IMR-90 (cell line): ENCODE measurements at regions not wholly inside any gene's neighbourhood (a gene's known extent, or its start where the extent isn't known, plus 50 kb on each side); places are given as distances from the start of the nearest gene placed in this dataset.

ENCODE experiments used
- ATAC-seq: fragments of 200-7000 bp; cut with Tn5 transposase; 2 replicates; pipeline ENCODE4 v1.9.1; 2020; ENCODE audit warnings: low read depth, mild to moderate bottlenecking, moderate library complexity
- BruUV-seq: library from RNA; stranded (reverse); fragments of 400-500 nt; replicated peaks from 2 replicates; lab custom pipeline; 2021; lab: Mats Ljungman, UMichigan
- CTCF ChIA-PET: fragments of 300-600 bp; formaldehyde crosslinking; extraction: SDS; loops from one replicate; lab custom pipeline; 2021; ENCODE audit warnings: antibody characterized with exemption; lab: Yijun Ruan, JAX
- POLR2A ChIA-PET: fragments of 300-600 bp; sonication (Branson Sonifier 250); formaldehyde crosslinking; loops from one replicate; lab custom pipeline; 2022; ENCODE audit warnings: antibody characterized with exemption; ENCODE audit not compliant: unreplicated experiment; lab: Charles Lee
- DNase-seq: peaks from one replicate; pipeline ENCODE4 v3.0.0; 2013
- H2AFZ ChIP-seq: replicated peaks from 2 replicates; pipeline ENCODE3; 2013; ENCODE audit warnings: low read length, mild to moderate bottlenecking; ENCODE audit not compliant: poor library complexity
- H2AK5ac ChIP-seq: 2 replicates; pipeline ENCODE4 v1.6.1; 2013; ENCODE audit warnings: low read depth, low read length, inconsistent platforms
- H2AK9ac ChIP-seq: replicated peaks from 2 replicates; pipeline ENCODE3; 2013; ENCODE audit warnings: mild to moderate bottlenecking, low read depth, low read length, moderate library complexity; ENCODE audit not compliant: poor library complexity
- H2BK120ac ChIP-seq: 2 replicates; pipeline ENCODE4 v1.6.1; 2013; ENCODE audit warnings: low read depth, low read length, inconsistent platforms
- H2BK15ac ChIP-seq: 3 replicates; pipeline ENCODE4 v1.6.1; 2013; ENCODE audit warnings: low read depth, low read length, inconsistent platforms
- H2BK20ac ChIP-seq: 2 replicates; pipeline ENCODE4 v1.6.1; 2013; ENCODE audit warnings: low read depth, mild to moderate bottlenecking, inconsistent platforms, low read length, moderate library complexity
- H2BK5ac ChIP-seq: 2 replicates; pipeline ENCODE4 v1.6.1; 2013; ENCODE audit warnings: mild to moderate bottlenecking, low read depth, low read length, inconsistent platforms; ENCODE audit not compliant: poor library complexity, severe bottlenecking
- H3K14ac ChIP-seq: replicated peaks from 2 replicates; pipeline ENCODE4 v1.6.1; 2013; ENCODE audit warnings: low read depth, low read length, inconsistent platforms
- H3K18ac ChIP-seq: 2 replicates; pipeline ENCODE4 v1.6.1; 2013; ENCODE audit warnings: low read depth, low read length, control low read depth
- H3K23ac ChIP-seq: 2 replicates; pipeline ENCODE4 v1.6.1; 2013; ENCODE audit warnings: low read depth, low read length, inconsistent platforms
- H3K27ac ChIP-seq: 2 replicates; pipeline ENCODE4 v1.5.1; 2013; ENCODE audit warnings: mild to moderate bottlenecking, control low read depth, low read length; ENCODE audit not compliant: insufficient read depth
- H3K27me3 ChIP-seq: 2 replicates; pipeline ENCODE4 v1.6.1; 2013; ENCODE audit warnings: low read length; ENCODE audit not compliant: control insufficient read depth, insufficient read depth
- H3K36me3 ChIP-seq: 2 replicates; pipeline ENCODE4 v1.6.1; 2013; ENCODE audit warnings: low read length, mixed read lengths; ENCODE audit not compliant: control insufficient read depth, insufficient read depth
- H3K4ac ChIP-seq: 2 replicates; pipeline ENCODE4 v1.6.1; 2013; ENCODE audit warnings: low read depth, low read length, inconsistent platforms
- H3K4me1 ChIP-seq: 2 replicates; pipeline ENCODE4 v1.6.1; 2013; ENCODE audit warnings: low read length, mixed read lengths; ENCODE audit not compliant: control insufficient read depth, insufficient read depth
- H3K4me2 ChIP-seq: 2 replicates; pipeline ENCODE4 v1.6.1; 2013; ENCODE audit warnings: low read depth, mild to moderate bottlenecking, control low read depth, low read length, moderate library complexity
- H3K4me3 ChIP-seq: 2 replicates; pipeline ENCODE4 v1.5.1; 2013; ENCODE audit warnings: low read depth, mild to moderate bottlenecking, control low read depth, low read length, moderate library complexity; ENCODE audit not compliant: insufficient read depth
- H3K56ac ChIP-seq: 2 replicates; pipeline ENCODE4 v1.6.1; 2013; ENCODE audit warnings: low read length, inconsistent platforms; ENCODE audit not compliant: insufficient read depth; ENCODE audit errors: extremely low read depth
- H3K79me1 ChIP-seq, 2 experiments: 2 replicates each; pipeline ENCODE4 v1.6.1; 2013; ENCODE audit warnings: low read length in 2 of 2, inconsistent platforms in 1 of 2, low read depth in 1 of 2
- H3K9ac ChIP-seq: 2 replicates; pipeline ENCODE4 v1.6.1; 2013; ENCODE audit warnings: low read depth, low read length, control low read depth
- H3K9me1 ChIP-seq: 2 replicates; pipeline ENCODE4 v1.6.1; 2013; ENCODE audit warnings: low read length, inconsistent platforms; ENCODE audit not compliant: insufficient read depth
- H3K9me3 ChIP-seq: 2 replicates; pipeline ENCODE4 v1.6.1; 2013; ENCODE audit warnings: low read length; ENCODE audit not compliant: control insufficient read depth, insufficient read depth
- H4K20me1 ChIP-seq: 2 replicates; pipeline ENCODE4 v1.6.1; 2013; ENCODE audit warnings: low read length, inconsistent platforms; ENCODE audit not compliant: insufficient read depth
- H4K5ac ChIP-seq: 2 replicates; pipeline ENCODE4 v1.6.1; 2013; ENCODE audit warnings: mild to moderate bottlenecking, low read depth, low read length, control low read depth
- H4K8ac ChIP-seq, 2 experiments: 2 replicates each; pipeline ENCODE4 v1.6.1; 2013; ENCODE audit warnings: low read depth in 2 of 2, low read length in 2 of 2, control low read depth in 1 of 2, inconsistent platforms in 1 of 2
- H4K91ac ChIP-seq: 2 replicates; pipeline ENCODE4 v1.6.1; 2013; ENCODE audit warnings: low read depth, low read length, inconsistent platforms; ENCODE audit not compliant: insufficient read depth
- BHLHE40 ChIP-seq: fragments of 150-350 bp; IDR thresholded peaks from 2 replicates; pipeline ENCODE4 v1.6.1; 2016; ENCODE audit warnings: mild to moderate bottlenecking, low read depth, low read length
- CEBPB ChIP-seq: IDR thresholded peaks from 2 replicates; pipeline ENCODE4 v1.6.1; 2012; ENCODE audit warnings: low read depth, low read length, improper control_type of control experiment
- CHD1 ChIP-seq: IDR thresholded peaks from 2 replicates; pipeline ENCODE4 v1.6.1; 2012; ENCODE audit warnings: low read depth, low read length, improper control_type of control experiment
- FOS ChIP-seq: fragments of 150-350 bp; IDR thresholded peaks from 2 replicates; pipeline ENCODE4 v1.6.1; 2016; ENCODE audit warnings: low read depth, low read length
- MAFK ChIP-seq: IDR thresholded peaks from 2 replicates; pipeline ENCODE4 v1.6.1; 2012; ENCODE audit warnings: low read depth, low read length, improper control_type of control experiment
- MAZ ChIP-seq: IDR thresholded peaks from 2 replicates; pipeline ENCODE4 v1.6.1; 2012; ENCODE audit warnings: low read depth, mild to moderate bottlenecking, low read length, improper control_type of control experiment, moderate library complexity, borderline replicate concordance
- MXI1 ChIP-seq: IDR thresholded peaks from 2 replicates; pipeline ENCODE4 v1.6.1; 2012; ENCODE audit warnings: low read depth, mild to moderate bottlenecking, low read length, moderate library complexity, borderline replicate concordance
- NFE2L2 ChIP-seq: fragments of 150-350 bp; IDR thresholded peaks from 2 replicates; pipeline ENCODE4 v1.6.1; 2016; ENCODE audit warnings: low read depth, mild to moderate bottlenecking, low read length
- POLR2A ChIP-seq: IDR thresholded peaks from 2 replicates; pipeline ENCODE4 v1.6.1; 2012; ENCODE audit warnings: mild to moderate bottlenecking, low read depth, low read length
- RAD21 ChIP-seq: IDR thresholded peaks from 2 replicates; pipeline ENCODE4 v1.6.1; 2012; ENCODE audit warnings: low read length, improper control_type of control experiment
- RCOR1 ChIP-seq: IDR thresholded peaks from 2 replicates; pipeline ENCODE4 v1.6.1; 2012; ENCODE audit warnings: mild to moderate bottlenecking, low read length, improper control_type of control experiment; ENCODE audit not compliant: insufficient replicate concordance
- RFX5 ChIP-seq: IDR thresholded peaks from 2 replicates; pipeline ENCODE4 v1.8.0; 2012; ENCODE audit warnings: low read depth, mild to moderate bottlenecking, low read length, moderate library complexity
- SMC3 ChIP-seq: fragments of 150-350 bp; IDR thresholded peaks from 2 replicates; pipeline ENCODE4 v1.6.1; 2016; ENCODE audit warnings: low read depth, mild to moderate bottlenecking, antibody characterized with exemption, low read length, moderate library complexity
- WGBS, 2 experiments: methylation state at CpG; one replicate each; pipeline versions ENCODE4 v1.1.5 to v1.1.7; 2013; ENCODE audit warnings: missing lambda C conversion rate in 2 of 2; ENCODE audit not compliant: insufficient read length in 1 of 2; ENCODE audit errors: extremely low coverage in 2 of 2; 5-methylcytosine and 5-hydroxymethylcytosine counted together
- dilution Hi-C: fragments of 300-500 bp; cut with HindIII; formaldehyde crosslinking; loops from one replicate; pipeline ENCODE4 v1.14.3; 2018; ENCODE audit warnings: low sequenced_read_pairs; ENCODE audit not compliant: unreplicated experiment
- in situ Hi-C: fragments of 300-500 bp; cut with MboI; formaldehyde crosslinking; loops from 3 replicates; pipeline ENCODE4 v1.14.3; 2019; ENCODE audit warnings: low sequenced_read_pairs, inconsistent platforms, mixed read lengths
- intact Hi-C: fragments of 100-400 bp; cut with micrococcal nuclease; formaldehyde crosslinking; loops from 2 replicates; pipeline ENCODE4 v1.10.0; 2022
- TF ChIP-seq, protein P1 (sequence below): fragments of 150-350 bp; IDR thresholded peaks from 2 replicates; pipeline ENCODE4 v1.6.1; 2017; ENCODE audit warnings: mild to moderate bottlenecking, antibody characterized with exemption, low read length, low read depth
- TF ChIP-seq, protein P2 (sequence below): conservative IDR thresholded peaks from 2 replicates; pipeline ENCODE4 v1.5.1; 2012; ENCODE audit warnings: mild to moderate bottlenecking, low read depth, low read length, improper control_type of control experiment
- TF ChIP-seq, protein P3 (sequence below): fragments of 150-350 bp; IDR thresholded peaks from 2 replicates; pipeline ENCODE4 v1.6.1; 2016; ENCODE audit warnings: low read depth, mild to moderate bottlenecking, low read length, moderate library complexity, borderline replicate concordance

DNA sequence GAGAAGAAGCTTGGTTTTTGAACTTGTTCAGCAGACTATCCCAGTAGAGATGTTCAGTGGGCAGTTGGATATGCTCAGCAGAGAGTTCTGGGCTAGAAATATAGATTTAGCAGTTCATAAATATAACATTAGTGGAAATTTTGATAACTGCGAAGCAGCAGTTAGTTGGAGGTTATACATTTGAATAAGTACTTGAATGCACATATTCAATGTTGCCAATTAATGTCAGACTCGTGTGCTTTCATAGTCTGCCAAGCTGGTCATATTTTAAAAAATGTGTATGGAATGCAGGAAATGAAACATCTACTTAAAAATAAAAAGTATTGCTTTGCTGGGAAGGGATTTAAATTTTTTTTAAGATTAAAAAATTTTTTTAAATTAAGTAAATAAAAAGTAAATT lies 92.5 kb upstream of the E2F3 start:
- intact Hi-C loops (no loop called here), dilution Hi-C loops (no loop called here), in situ Hi-C loops (no loop called here)
- Histone ChIP-seq H3K27ac (no peak overlapping the region), H2AFZ (no peak overlapping the region), H2AK5ac (no peak overlapping the region), H4K20me1 (no peaks in the 10 kb centered on the region), H3K4me3 (no peak overlapping the region), H3K79me1 (no peaks in the 10 kb centered on the region), H3K9me1 (no peaks in the 10 kb centered on the region), H3K9me3 (no peaks in the 10 kb centered on the region), H2BK120ac (no peak overlapping the region), H2AK9ac (no peak overlapping the region), H2BK5ac (no peak overlapping the region), H2BK15ac (no peak overlapping the region), H3K27me3 (peaks cover 4% of the 10 kb centered on the region; the same call in 1 of the 2 replicates), H3K4me2 (no peak overlapping the region), H4K5ac (no peak overlapping the region), H3K36me3 (no peaks in the 10 kb centered on the region), H3K14ac (no peak overlapping the region), H4K91ac (no peak overlapping the region), H3K4me1 (peaks cover 2% of the 10 kb centered on the region; the same call in 1 of the 2 replicates), H3K56ac (no peak overlapping the region), H2BK20ac (no peak overlapping the region), H3K23ac (no peak overlapping the region), H3K9ac (no peak overlapping the region), H4K8ac (no peak overlapping the region), H3K18ac (no peak overlapping the region), H3K4ac (no peak overlapping the region)
- TF ChIP-seq CEBPB = no peak
- TF ChIP-seq CHD1 = no peak
- TF ChIP-seq POLR2A = no peak
- TF ChIP-seq FOS = no peak
- TF ChIP-seq BHLHE40 = no peak
- TF ChIP-seq, protein P1, sequence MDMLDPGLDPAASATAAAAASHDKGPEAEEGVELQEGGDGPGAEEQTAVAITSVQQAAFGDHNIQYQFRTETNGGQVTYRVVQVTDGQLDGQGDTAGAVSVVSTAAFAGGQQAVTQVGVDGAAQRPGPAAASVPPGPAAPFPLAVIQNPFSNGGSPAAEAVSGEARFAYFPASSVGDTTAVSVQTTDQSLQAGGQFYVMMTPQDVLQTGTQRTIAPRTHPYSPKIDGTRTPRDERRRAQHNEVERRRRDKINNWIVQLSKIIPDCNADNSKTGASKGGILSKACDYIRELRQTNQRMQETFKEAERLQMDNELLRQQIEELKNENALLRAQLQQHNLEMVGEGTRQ = no peak
- TF ChIP-seq, protein P2, sequence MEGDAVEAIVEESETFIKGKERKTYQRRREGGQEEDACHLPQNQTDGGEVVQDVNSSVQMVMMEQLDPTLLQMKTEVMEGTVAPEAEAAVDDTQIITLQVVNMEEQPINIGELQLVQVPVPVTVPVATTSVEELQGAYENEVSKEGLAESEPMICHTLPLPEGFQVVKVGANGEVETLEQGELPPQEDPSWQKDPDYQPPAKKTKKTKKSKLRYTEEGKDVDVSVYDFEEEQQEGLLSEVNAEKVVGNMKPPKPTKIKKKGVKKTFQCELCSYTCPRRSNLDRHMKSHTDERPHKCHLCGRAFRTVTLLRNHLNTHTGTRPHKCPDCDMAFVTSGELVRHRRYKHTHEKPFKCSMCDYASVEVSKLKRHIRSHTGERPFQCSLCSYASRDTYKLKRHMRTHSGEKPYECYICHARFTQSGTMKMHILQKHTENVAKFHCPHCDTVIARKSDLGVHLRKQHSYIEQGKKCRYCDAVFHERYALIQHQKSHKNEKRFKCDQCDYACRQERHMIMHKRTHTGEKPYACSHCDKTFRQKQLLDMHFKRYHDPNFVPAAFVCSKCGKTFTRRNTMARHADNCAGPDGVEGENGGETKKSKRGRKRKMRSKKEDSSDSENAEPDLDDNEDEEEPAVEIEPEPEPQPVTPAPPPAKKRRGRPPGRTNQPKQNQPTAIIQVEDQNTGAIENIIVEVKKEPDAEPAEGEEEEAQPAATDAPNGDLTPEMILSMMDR = no peak
- TF ChIP-seq RAD21 = no peak
- TF ChIP-seq MXI1 = no peak
- TF ChIP-seq, protein P3, sequence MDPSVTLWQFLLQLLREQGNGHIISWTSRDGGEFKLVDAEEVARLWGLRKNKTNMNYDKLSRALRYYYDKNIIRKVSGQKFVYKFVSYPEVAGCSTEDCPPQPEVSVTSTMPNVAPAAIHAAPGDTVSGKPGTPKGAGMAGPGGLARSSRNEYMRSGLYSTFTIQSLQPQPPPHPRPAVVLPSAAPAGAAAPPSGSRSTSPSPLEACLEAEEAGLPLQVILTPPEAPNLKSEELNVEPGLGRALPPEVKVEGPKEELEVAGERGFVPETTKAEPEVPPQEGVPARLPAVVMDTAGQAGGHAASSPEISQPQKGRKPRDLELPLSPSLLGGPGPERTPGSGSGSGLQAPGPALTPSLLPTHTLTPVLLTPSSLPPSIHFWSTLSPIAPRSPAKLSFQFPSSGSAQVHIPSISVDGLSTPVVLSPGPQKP = no peak
- TF ChIP-seq RCOR1 = no peak
- no peak for TF ChIP-seq SMC3
- no peak for TF ChIP-seq NFE2L2
- TF ChIP-seq MAFK = no peak
- TF ChIP-seq MAZ = no peak
- TF ChIP-seq RFX5 = no peak
- DNase-seq = no peak
- WGBS, 2 experiments = no CpG with 5 or more reads among the region's 2 CpGs
- ATAC-seq = no peak
- BruUV-seq = no TSS peak
- CTCF ChIA-PET = no interaction called here
- POLR2A ChIA-PET = interaction anchor here (0.7 kb wide), 1 partner anchor 27 kb away, joined by 3 read pairs; no protein-coding TSS in a partner anchor
